Epithelial cell of esophagus (primary cell): ENCODE measurements at regions not wholly inside any gene's neighbourhood (a gene's known extent, or its start where the extent isn't known, plus 50 kb on each side); places are given as distances from the start of the nearest gene placed in this dataset.

Source experiments
- DNase-seq: peaks from one replicate; pipeline ENCODE4 v3.0.0; 2010; ENCODE audit warnings: low read depth
- H3K4me3 ChIP-seq: 2 replicates; pipeline ENCODE4 v1.5.1; 2011; ENCODE audit warnings: mild to moderate bottlenecking, low read length, control low read depth
- CTCF ChIP-seq: IDR thresholded peaks from 2 replicates; pipeline ENCODE4 v1.5.1; 2011; ENCODE audit warnings: low read depth, mild to moderate bottlenecking, low read length, control low read depth, inconsistent platforms; ENCODE audit not compliant: insufficient read depth; ENCODE audit errors: missing control alignments

GRCh38 chr17:72342627-72343527, 222.1 kb downstream of the SOX9 start:
- no peak overlapping the region for H3K4me3 ChIP-seq
- no peak for TF ChIP-seq CTCF
- DNase-seq, result no peak

- no peak overlapping the region for H3K4me3 ChIP-seq
- no peak for TF ChIP-seq CTCF
- DNase-seq, result no peak
Measured at GRCh38 chr17:72343911-72344310, 223.1 kb downstream of the SOX9 start.

GRCh38 chr17:72344613-72345012, 223.8 kb downstream of the SOX9 start:
- TF ChIP-seq CTCF, result no peak

GRCh38 chr17:72345088-72345487, 224.3 kb downstream of the SOX9 start:
- TF ChIP-seq CTCF, result no peak
- H3K4me3 ChIP-seq, result no peak overlapping the region
- DNase-seq, result no peak

More at GRCh38 chr17:72344613-72345012, 223.8 kb downstream of the SOX9 start:
- no peak overlapping the region for H3K4me3 ChIP-seq
- DNase-seq, result no peak

GRCh38 chr17:72345536-72345935, 224.7 kb downstream of the SOX9 start:
- no peak for DNase-seq
- no peak for TF ChIP-seq CTCF
- no peak overlapping the region for H3K4me3 ChIP-seq

GRCh38 chr17:72346306-72346705, 225.5 kb downstream of the SOX9 start:
- H3K4me3 ChIP-seq, result no peak overlapping the region
- DNase-seq, result no peak
- no peak for TF ChIP-seq CTCF

GRCh38 chr17:72349011-72349410, 228.2 kb downstream of the SOX9 start:
- no peak for TF ChIP-seq CTCF
- DNase-seq, result no peak
- H3K4me3 ChIP-seq, result no peak overlapping the region
